DLD1 (cell line): ENCODE measurements at regions not wholly inside any gene's neighbourhood (a gene's known extent, or its start where the extent isn't known, plus 50 kb on each side); places are given as distances from the start of the nearest gene placed in this dataset.
"Not testable (repeated sequence)": the region's sequence is repeated elsewhere in the genome, so short reads cannot be mapped to it uniquely, and the experiment has no call there.

Source experiments
- in situ Hi-C: cut with HindIII; loops from 2 replicates; pipeline ENCODE4 v1.10.0; 2017; ENCODE audit warnings: low sequenced_read_pairs

GRCh38 chr20:53823121-53823764, 229.6 kb upstream of the ZNF217 start:
- in situ Hi-C loops = no loop called here

- in situ Hi-C loops = no loop called here
These were observed 228.9 kb upstream of the ZNF217 start for GRCh38 chr20:53822534-53822933.

GRCh38 chr20:53819973-53820451, 226.4 kb upstream of the ZNF217 start:
- in situ Hi-C loops = no loop called here

GRCh38 chr20:53818457-53819177, 225.0 kb upstream of the ZNF217 start:
- in situ Hi-C loops = no loop called here

GRCh38 chr20:53817513-53817912, 223.9 kb upstream of the ZNF217 start:
- in situ Hi-C loops = not testable (repeated sequence)

- in situ Hi-C loops = no loop called here
These were observed 223.3 kb upstream of the ZNF217 start for GRCh38 chr20:53816872-53817398.

- in situ Hi-C loops = no loop called here
These were observed 221.9 kb upstream of the ZNF217 start for GRCh38 chr20:53815509-53815908.

- in situ Hi-C loops = no loop called here
These were observed 220.4 kb upstream of the ZNF217 start for GRCh38 chr20:53814060-53814459.

- in situ Hi-C loops = no loop called here
These were observed 220.0 kb upstream of the ZNF217 start for GRCh38 chr20:53813636-53814035.

- in situ Hi-C loops = no loop called here
These were observed 217.9 kb upstream of the ZNF217 start for GRCh38 chr20:53811577-53811976.

- in situ Hi-C loops = no loop called here
These were observed 217.2 kb upstream of the ZNF217 start for GRCh38 chr20:53810661-53811355.

GRCh38 chr20:53809728-53810365, 216.2 kb upstream of the ZNF217 start:
- in situ Hi-C loops = no loop called here

- in situ Hi-C loops = no loop called here
These were observed 215.6 kb upstream of the ZNF217 start for GRCh38 chr20:53809217-53809616.

GRCh38 chr20:53808733-53809132, 215.1 kb upstream of the ZNF217 start:
- in situ Hi-C loops = no loop called here

GRCh38 chr20:53808302-53808701, 214.7 kb upstream of the ZNF217 start:
- in situ Hi-C loops = not testable (repeated sequence)

- in situ Hi-C loops = no loop called here
These were observed 213.2 kb upstream of the ZNF217 start for GRCh38 chr20:53806683-53807401.

- in situ Hi-C loops = no loop called here
These were observed 212.3 kb upstream of the ZNF217 start for GRCh38 chr20:53805895-53806384.

- in situ Hi-C loops = no loop called here
These were observed 211.6 kb upstream of the ZNF217 start for GRCh38 chr20:53804920-53805894.

GRCh38 chr20:53804308-53804707, 210.7 kb upstream of the ZNF217 start:
- in situ Hi-C loops = not testable (repeated sequence)
